ENCODE measurements at regions not wholly inside any gene's neighbourhood (a gene's known extent, or its start where the extent isn't known, plus 50 kb on each side); places are given as distances from the start of the nearest gene placed in this dataset.
"Not testable (repeated sequence)": the region's sequence is repeated elsewhere in the genome, so short reads cannot be mapped to it uniquely, and the experiment has no call there.

- no peak for DNase-seq
Measured at GRCh38 chr1:111063595-111063994, 76.3 kb downstream of the DRAM2 start.

GRCh38 chr1:111062624-111063023 is 77.3 kb downstream of the DRAM2 start:
- no peak for DNase-seq

- DNase-seq = no peak
Measured at GRCh38 chr1:111062081-111062480, 77.8 kb downstream of the DRAM2 start.

- no peak for DNase-seq
Measured at GRCh38 chr1:111054656-111055055, 85.2 kb downstream of the DRAM2 start.

GRCh38 chr1:111052246-111052645 is 87.6 kb downstream of the DRAM2 start:
- no peak for DNase-seq

- DNase-seq = not testable (repeated sequence)
Measured at GRCh38 chr1:111048253-111048652, 84.5 kb upstream of the LRIF1 start.

- DNase-seq = no peak
Measured at GRCh38 chr1:111045033-111045722, 81.5 kb upstream of the LRIF1 start.

GRCh38 chr1:111032295-111032897 is 68.7 kb upstream of the LRIF1 start:
- peak; percentile 74 for DNase-seq

- DNase-seq = peak; percentile 85
Measured at GRCh38 chr1:111030590-111030989, 66.9 kb upstream of the LRIF1 start.

- no peak for DNase-seq
Measured at GRCh38 chr1:111025109-111025508, 61.4 kb upstream of the LRIF1 start.

GRCh38 chr1:111015222-111015621 is 51.5 kb upstream of the LRIF1 start:
- DNase-seq = peak; percentile 1

All from hematopoietic multipotent progenitor cell treated with erythropoietin and hydrocortisone succinate and interleukin-3 and kit ligand, for 6 days (in vitro differentiated cells).